ENCODE measurements at regions not wholly inside any gene's neighbourhood (a gene's known extent, or its start where the extent isn't known, plus 50 kb on each side); places are given as distances from the start of the nearest gene placed in this dataset.

DNA sequence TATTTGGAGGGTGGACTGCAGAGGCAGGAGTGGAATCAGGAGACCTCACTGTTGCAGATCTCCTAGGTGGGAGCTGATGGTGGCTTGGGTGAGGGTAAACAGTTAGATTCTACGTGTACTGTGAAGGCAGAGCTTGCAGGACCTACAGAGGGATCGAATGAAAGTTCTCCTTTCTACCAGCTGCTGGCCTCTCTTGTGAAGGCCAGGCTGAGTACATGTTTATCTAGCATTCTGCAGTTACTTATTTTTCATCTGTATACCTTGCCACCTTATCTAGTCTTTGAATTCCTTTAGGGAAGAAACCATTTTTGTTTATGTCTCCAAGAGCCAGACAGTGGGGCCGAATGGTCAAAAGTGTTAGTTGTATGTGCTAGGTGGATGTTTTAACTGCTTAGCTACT lies 57.6 kb downstream of the PTTG1 start:
- TF ChIP-seq EZH2 (IDR thresholded peaks at IDR 0.05; ENCODE audit: borderline replicate concordance, low read length), result no peak
- no peaks in the 10 kb centered on the region for H3F3A ChIP-seq (ENCODE audit: insufficient read depth, low read length)
- peaks cover 65% of the 10 kb centered on the region for H3K36me3 ChIP-seq (ENCODE audit: insufficient read depth, low read length)
- peaks cover 38% of the 10 kb centered on the region for H3K79me2 ChIP-seq (ENCODE audit: insufficient read depth, low read length)
- H3K27ac ChIP-seq (ENCODE audit: low read depth, low read length, poor library complexity, severe bottlenecking), result no peak overlapping the region
- no peaks in the 10 kb centered on the region for H3K27me3 ChIP-seq (ENCODE audit: insufficient read depth, low read length)
- H3K4me2 ChIP-seq (ENCODE audit: low read length), result no peak overlapping the region
- H3K9me2 ChIP-seq (ENCODE audit: low read depth, low read length), result no peaks in the 10 kb centered on the region
- H3K9ac ChIP-seq (ENCODE audit: low read length), result no peak overlapping the region
- peaks cover 38% of the 10 kb centered on the region for H3K4me1 ChIP-seq (ENCODE audit: insufficient read depth, low read length, severe bottlenecking)
- no peaks in the 10 kb centered on the region for H3K9me3 ChIP-seq (ENCODE audit: low read length)
- no peak overlapping the region for H3K4me3 ChIP-seq (ENCODE audit: low read depth, low read length, poor library complexity, severe bottlenecking)
- H4K20me1 ChIP-seq (ENCODE audit: insufficient read depth, low read length), result no peaks in the 10 kb centered on the region
- no peak overlapping the region for H2AFZ ChIP-seq (ENCODE audit: low read length)

DNA sequence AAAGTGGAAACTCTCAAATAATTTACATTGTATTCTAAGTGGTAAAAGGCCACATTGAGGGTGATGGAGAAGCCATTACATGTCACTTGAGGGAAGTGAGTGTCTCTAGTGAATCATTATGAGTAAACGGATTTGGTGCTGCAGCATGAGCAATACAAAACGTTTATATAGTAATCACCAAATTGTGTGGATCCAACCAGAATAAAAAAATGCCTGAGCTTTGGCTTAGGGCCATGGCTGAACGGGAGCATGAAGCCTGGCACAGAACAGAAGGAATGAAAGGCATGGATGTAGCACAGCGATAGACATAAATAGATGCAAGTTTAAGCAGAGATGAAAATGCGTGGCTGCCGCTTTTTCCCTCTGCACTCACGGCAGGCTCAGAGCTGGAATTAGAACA lies 58.3 kb downstream of the PTTG1 start:
- Histone ChIP-seq H3K9me3 (ENCODE audit: low read length) (no peaks in the 10 kb centered on the region), H3K4me1 (ENCODE audit: insufficient read depth, low read length, severe bottlenecking) (peaks cover 31% of the 10 kb centered on the region), H3K4me2 (ENCODE audit: low read length) (no peak overlapping the region), H3F3A (ENCODE audit: insufficient read depth, low read length) (no peaks in the 10 kb centered on the region), H3K4me3 (ENCODE audit: low read depth, low read length, poor library complexity, severe bottlenecking) (no peak overlapping the region), H2AFZ (ENCODE audit: low read length) (no peak overlapping the region), H3K9me2 (ENCODE audit: low read depth, low read length) (no peaks in the 10 kb centered on the region), H3K9ac (ENCODE audit: low read length) (no peak overlapping the region), H3K27ac (ENCODE audit: low read depth, low read length, poor library complexity, severe bottlenecking) (no peak overlapping the region), H3K27me3 (ENCODE audit: insufficient read depth, low read length) (no peaks in the 10 kb centered on the region), H3K36me3 (ENCODE audit: insufficient read depth, low read length) (peaks cover 67% of the 10 kb centered on the region), H4K20me1 (ENCODE audit: insufficient read depth, low read length) (no peaks in the 10 kb centered on the region), H3K79me2 (ENCODE audit: insufficient read depth, low read length) (peaks cover 33% of the 10 kb centered on the region)
- no peak for TF ChIP-seq EZH2 (IDR thresholded peaks at IDR 0.05; ENCODE audit: borderline replicate concordance, low read length)
- TF ChIP-seq, protein P1, sequence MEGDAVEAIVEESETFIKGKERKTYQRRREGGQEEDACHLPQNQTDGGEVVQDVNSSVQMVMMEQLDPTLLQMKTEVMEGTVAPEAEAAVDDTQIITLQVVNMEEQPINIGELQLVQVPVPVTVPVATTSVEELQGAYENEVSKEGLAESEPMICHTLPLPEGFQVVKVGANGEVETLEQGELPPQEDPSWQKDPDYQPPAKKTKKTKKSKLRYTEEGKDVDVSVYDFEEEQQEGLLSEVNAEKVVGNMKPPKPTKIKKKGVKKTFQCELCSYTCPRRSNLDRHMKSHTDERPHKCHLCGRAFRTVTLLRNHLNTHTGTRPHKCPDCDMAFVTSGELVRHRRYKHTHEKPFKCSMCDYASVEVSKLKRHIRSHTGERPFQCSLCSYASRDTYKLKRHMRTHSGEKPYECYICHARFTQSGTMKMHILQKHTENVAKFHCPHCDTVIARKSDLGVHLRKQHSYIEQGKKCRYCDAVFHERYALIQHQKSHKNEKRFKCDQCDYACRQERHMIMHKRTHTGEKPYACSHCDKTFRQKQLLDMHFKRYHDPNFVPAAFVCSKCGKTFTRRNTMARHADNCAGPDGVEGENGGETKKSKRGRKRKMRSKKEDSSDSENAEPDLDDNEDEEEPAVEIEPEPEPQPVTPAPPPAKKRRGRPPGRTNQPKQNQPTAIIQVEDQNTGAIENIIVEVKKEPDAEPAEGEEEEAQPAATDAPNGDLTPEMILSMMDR (IDR thresholded peaks at IDR 0.05; ENCODE audit: low read length), result no peak

DNA sequence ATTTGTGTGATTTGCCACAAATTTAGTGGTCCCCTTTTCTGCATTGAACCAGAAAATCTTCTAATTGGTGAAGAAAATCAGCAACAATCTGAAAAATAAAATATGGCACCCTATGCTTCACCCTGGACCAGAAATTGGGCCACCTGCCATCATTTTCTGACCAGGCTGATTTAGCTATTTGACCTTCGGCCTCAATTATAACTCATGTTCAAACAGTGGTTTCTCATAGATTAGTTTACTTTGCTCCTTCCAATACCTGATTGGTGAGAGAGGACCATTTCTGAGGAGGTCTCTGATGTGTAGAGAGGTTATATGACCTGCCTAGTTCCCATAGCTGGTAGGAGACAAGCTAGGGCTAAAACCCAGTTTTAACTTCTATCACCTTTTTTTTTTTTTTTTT lies 59.0 kb downstream of the PTTG1 start:
- no peaks in the 10 kb centered on the region for H3K9me3 ChIP-seq (ENCODE audit: low read length)
- H3K27me3 ChIP-seq (ENCODE audit: insufficient read depth, low read length), result no peaks in the 10 kb centered on the region
- no peaks in the 10 kb centered on the region for H4K20me1 ChIP-seq (ENCODE audit: insufficient read depth, low read length)
- H3K79me2 ChIP-seq (ENCODE audit: insufficient read depth, low read length), result peaks cover 25% of the 10 kb centered on the region
- H3K4me1 ChIP-seq (ENCODE audit: insufficient read depth, low read length, severe bottlenecking), result peaks cover 24% of the 10 kb centered on the region
- no peak overlapping the region for H3K4me2 ChIP-seq (ENCODE audit: low read length)
- H3K36me3 ChIP-seq (ENCODE audit: insufficient read depth, low read length), result peaks cover 67% of the 10 kb centered on the region
- H3K4me3 ChIP-seq (ENCODE audit: low read depth, low read length, poor library complexity, severe bottlenecking), result no peak overlapping the region
- H3K9ac ChIP-seq (ENCODE audit: low read length), result no peak overlapping the region
- H3K27ac ChIP-seq (ENCODE audit: low read depth, low read length, poor library complexity, severe bottlenecking), result no peak overlapping the region
- no peak overlapping the region for H2AFZ ChIP-seq (ENCODE audit: low read length)
- no peaks in the 10 kb centered on the region for H3F3A ChIP-seq (ENCODE audit: insufficient read depth, low read length)
- TF ChIP-seq, protein P1 (IDR thresholded peaks at IDR 0.05; ENCODE audit: low read length), result no peak
- no peak for TF ChIP-seq EZH2 (IDR thresholded peaks at IDR 0.05; ENCODE audit: borderline replicate concordance, low read length)
- no peaks in the 10 kb centered on the region for H3K9me2 ChIP-seq (ENCODE audit: low read depth, low read length)

DNA sequence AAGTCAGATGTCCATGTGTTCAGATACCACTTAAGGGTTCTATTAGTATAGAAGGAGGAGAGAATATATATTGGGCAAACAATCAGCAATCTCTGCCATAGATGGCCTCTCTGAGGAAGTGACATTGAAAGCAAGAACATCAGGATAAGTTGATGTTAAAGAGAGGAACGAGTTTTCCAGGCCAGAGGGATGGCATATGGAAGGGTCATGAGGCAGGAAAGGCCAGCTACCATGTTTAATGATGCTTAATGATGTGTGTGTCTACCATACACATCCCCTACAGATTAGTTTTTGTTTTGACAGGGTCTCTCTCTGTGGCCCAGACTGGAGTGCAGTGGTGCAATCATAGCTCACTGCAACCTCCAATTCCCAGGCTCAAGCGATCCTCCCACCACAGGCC lies 63.0 kb downstream of the PTTG1 start:
- no peak overlapping the region for H2AFZ ChIP-seq (ENCODE audit: low read length)
- no peak overlapping the region for H3K27ac ChIP-seq (ENCODE audit: low read depth, low read length, poor library complexity, severe bottlenecking)
- no peaks in the 10 kb centered on the region for H4K20me1 ChIP-seq (ENCODE audit: insufficient read depth, low read length)
- no peak overlapping the region for H3K4me2 ChIP-seq (ENCODE audit: low read length)
- H3K36me3 ChIP-seq (ENCODE audit: insufficient read depth, low read length), result peaks cover 77% of the 10 kb centered on the region
- H3K79me2 ChIP-seq (ENCODE audit: insufficient read depth, low read length), result no peaks in the 10 kb centered on the region
- TF ChIP-seq EZH2 (IDR thresholded peaks at IDR 0.05; ENCODE audit: borderline replicate concordance, low read length), result no peak
- TF ChIP-seq, protein P1 (IDR thresholded peaks at IDR 0.05; ENCODE audit: low read length), result no peak
- H3K4me1 ChIP-seq (ENCODE audit: insufficient read depth, low read length, severe bottlenecking), result no peaks in the 10 kb centered on the region
- H3K9me3 ChIP-seq (ENCODE audit: low read length), result no peaks in the 10 kb centered on the region
- H3F3A ChIP-seq (ENCODE audit: insufficient read depth, low read length), result no peaks in the 10 kb centered on the region
- no peak overlapping the region for H3K9ac ChIP-seq (ENCODE audit: low read length)
- no peak overlapping the region for H3K4me3 ChIP-seq (ENCODE audit: low read depth, low read length, poor library complexity, severe bottlenecking)
- H3K9me2 ChIP-seq (ENCODE audit: low read depth, low read length), result no peaks in the 10 kb centered on the region
- no peaks in the 10 kb centered on the region for H3K27me3 ChIP-seq (ENCODE audit: insufficient read depth, low read length)

Data from OCI-LY1 (cell line).